Spleen (tissue), 7 donors: ENCODE measurements at regions not wholly inside any gene's neighbourhood (a gene's known extent, or its start where the extent isn't known, plus 50 kb on each side); places are given as distances from the start of the nearest gene placed in this dataset.

Experiments used
- CTCF ChIP-seq, 11 experiments: fragments of 200-600 bp in 7 of 11; fragments of 450-650 bp in 4 of 11; sonication (generic) in 4 of 11; IDR thresholded peaks in 8 of 11; conservative IDR thresholded peaks in 3 of 11; 1 replicate in 7 of 11; 2 replicates in 4 of 11; pipeline versions ENCODE4 v1.4.0 to v1.8.0; 2016 to 2021; ENCODE audit warnings: antibody characterized with exemption in 11 of 11, inconsistent platforms in 4 of 11, mild to moderate bottlenecking in 1 of 11
- POLR2AphosphoS5 ChIP-seq, 3 donors: sonication (generic); formaldehyde crosslinking; IDR thresholded peaks; one replicate each; pipeline ENCODE4 v1.5.1; 2017; ENCODE audit warnings: antibody characterized with exemption in 3 of 3
- donor health status: DM: no; HTN: no; CAD: no; lungs with moderate emphysema.
- donor health status: DM: no; HTN: no; CAD: no.
- donor health status: DM: no; HTN: no; CAD: no.

GRCh38 chr6:21404577-21404976 lies 189.0 kb upstream of the SOX4 start:
- no peak for TF ChIP-seq CTCF (IDR thresholded peaks at IDR 0.05 in 8 of 11, conservative IDR thresholded peaks at IDR 0.05 in 3 of 11)
- no peak for TF ChIP-seq POLR2AphosphoS5 (IDR thresholded peaks at IDR 0.05)
